ENCODE measurements at regions not wholly inside any gene's neighbourhood (a gene's known extent, or its start where the extent isn't known, plus 50 kb on each side); places are given as distances from the start of the nearest gene placed in this dataset.

DNA sequence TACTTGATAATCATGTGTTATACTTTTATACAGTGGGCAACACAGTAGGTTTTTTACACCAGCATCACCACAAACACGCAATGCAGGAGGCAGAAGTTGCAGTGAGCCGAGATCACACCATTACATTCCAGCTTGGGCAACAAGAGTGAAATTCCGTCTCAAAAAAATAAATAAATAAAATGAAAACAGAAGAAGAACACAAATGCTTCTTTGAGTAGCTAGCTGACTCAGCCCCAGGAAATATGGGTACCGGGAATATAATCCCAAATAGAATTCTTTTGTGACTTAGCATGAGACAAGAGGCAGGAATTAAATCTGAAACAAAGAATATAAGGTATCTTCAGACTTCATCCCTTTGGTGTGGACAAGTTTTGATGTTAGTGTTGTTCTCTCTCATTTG lies 164.2 kb upstream of the ATXN1 start:
- no peak for TF ChIP-seq CTCF (IDR thresholded peaks at IDR 0.05; ENCODE audit: low read depth, low read length, poor library complexity, severe bottlenecking)
- no peak for TF ChIP-seq EZH2phosphoT487 (IDR thresholded peaks at IDR 0.05; ENCODE audit: borderline replicate concordance, low read length)
